ENCODE measurements at regions not wholly inside any gene's neighbourhood (a gene's known extent, or its start where the extent isn't known, plus 50 kb on each side); places are given as distances from the start of the nearest gene placed in this dataset.
A peak's percentile ranks its signal among the peaks of the same experiment; 100 is the strongest.

GRCh38 chr16:85513180-85513579 is 99.9 kb upstream of the GSE1 start:
- H4K5ac ChIP-seq (ENCODE audit: low read length): no peak overlapping the region
- no peaks in the 10 kb centered on the region for H3K79me1 ChIP-seq (ENCODE audit: low read length)
- H2BK120ac ChIP-seq (ENCODE audit: low read depth, low read length): no peak overlapping the region
- H3K27ac ChIP-seq (ENCODE audit: low read depth, low read length): no peak overlapping the region
- DNase-seq: no peak
- H3K9ac ChIP-seq (ENCODE audit: low read length): no peak overlapping the region
- H3K23ac ChIP-seq (ENCODE audit: low read length): no peak overlapping the region
- no peak overlapping the region for H3K4me2 ChIP-seq (ENCODE audit: low read length)
- no peaks in the 10 kb centered on the region for H3K79me2 ChIP-seq (ENCODE audit: control insufficient read depth, insufficient read depth, low read length)
- no peaks in the 10 kb centered on the region for H3K36me3 ChIP-seq (ENCODE audit: control insufficient read depth, insufficient read depth, low read length)
- H3K4ac ChIP-seq (ENCODE audit: low read depth, low read length): no peak overlapping the region
- H3K18ac ChIP-seq (ENCODE audit: low read length): no peak overlapping the region
- H3K4me1 ChIP-seq (ENCODE audit: control insufficient read depth, low read depth, low read length): peaks cover 1% of the 10 kb centered on the region
- H2BK5ac ChIP-seq (ENCODE audit: low read length): no peak overlapping the region
- H3K4me3 ChIP-seq (ENCODE audit: low read length): no peak overlapping the region
- H4K8ac ChIP-seq (ENCODE audit: low read depth, low read length): no peak overlapping the region
- H3K56ac ChIP-seq (ENCODE audit: low read length): peak overlapping the region; percentile 7
- WGBS (ENCODE audit: extremely low coverage, insufficient coverage, low lambda C conversion rate): no CpG with 5 or more reads among the region's 9 CpGs
- H3K27me3 ChIP-seq (ENCODE audit: insufficient read depth, low read length, poor library complexity): no peaks in the 10 kb centered on the region
- H2BK15ac ChIP-seq (replicated peaks; ENCODE audit: low read depth): no peak overlapping the region
- H2AK5ac ChIP-seq (ENCODE audit: low read length): no peak overlapping the region

- H3K56ac ChIP-seq (ENCODE audit: low read length): no peak overlapping the region
- H2BK15ac ChIP-seq (replicated peaks; ENCODE audit: low read depth): no peak overlapping the region
- H3K4me2 ChIP-seq (ENCODE audit: low read length): no peak overlapping the region
- no peaks in the 10 kb centered on the region for H3K79me2 ChIP-seq (ENCODE audit: control insufficient read depth, insufficient read depth, low read length)
- H3K18ac ChIP-seq (ENCODE audit: low read length): no peak overlapping the region
- no peak overlapping the region for H4K5ac ChIP-seq (ENCODE audit: low read length)
- H3K36me3 ChIP-seq (ENCODE audit: control insufficient read depth, insufficient read depth, low read length): no peaks in the 10 kb centered on the region
- H3K27me3 ChIP-seq (ENCODE audit: insufficient read depth, low read length, poor library complexity): no peaks in the 10 kb centered on the region
- H3K79me1 ChIP-seq (ENCODE audit: low read length): no peaks in the 10 kb centered on the region
- H3K27ac ChIP-seq (ENCODE audit: low read depth, low read length): no peak overlapping the region
- no peak overlapping the region for H4K8ac ChIP-seq (ENCODE audit: low read depth, low read length)
- no peak overlapping the region for H3K4me3 ChIP-seq (ENCODE audit: low read length)
- H3K4ac ChIP-seq (ENCODE audit: low read depth, low read length): no peak overlapping the region
- H3K4me1 ChIP-seq (ENCODE audit: control insufficient read depth, low read depth, low read length): peaks cover 1% of the 10 kb centered on the region
- WGBS (ENCODE audit: extremely low coverage, insufficient coverage, low lambda C conversion rate): no CpG with 5 or more reads among the region's 10 CpGs
- no peak overlapping the region for H3K9ac ChIP-seq (ENCODE audit: low read length)
- H3K23ac ChIP-seq (ENCODE audit: low read length): no peak overlapping the region
- H2AK5ac ChIP-seq (ENCODE audit: low read length): no peak overlapping the region
- no peak overlapping the region for H2BK120ac ChIP-seq (ENCODE audit: low read depth, low read length)
- no peak overlapping the region for H2BK5ac ChIP-seq (ENCODE audit: low read length)
- DNase-seq: no peak
These were observed 99.5 kb upstream of the GSE1 start for GRCh38 chr16:85513649-85514048.

- Histone ChIP-seq H3K27ac (ENCODE audit: low read depth, low read length) (no peak overlapping the region), H2BK120ac (ENCODE audit: low read depth, low read length) (no peak overlapping the region), H3K56ac (ENCODE audit: low read length) (no peak overlapping the region), H2AK5ac (ENCODE audit: low read length) (no peak overlapping the region), H2BK5ac (ENCODE audit: low read length) (no peak overlapping the region), H2BK15ac (replicated peaks; ENCODE audit: low read depth) (no peak overlapping the region), H3K4ac (ENCODE audit: low read depth, low read length) (no peak overlapping the region), H3K79me2 (ENCODE audit: control insufficient read depth, insufficient read depth, low read length) (no peaks in the 10 kb centered on the region), H3K4me2 (ENCODE audit: low read length) (no peak overlapping the region), H3K79me1 (ENCODE audit: low read length) (no peaks in the 10 kb centered on the region), H3K27me3 (ENCODE audit: insufficient read depth, low read length, poor library complexity) (no peaks in the 10 kb centered on the region), H3K36me3 (ENCODE audit: control insufficient read depth, insufficient read depth, low read length) (no peaks in the 10 kb centered on the region), H4K5ac (ENCODE audit: low read length) (no peak overlapping the region), H3K18ac (ENCODE audit: low read length) (no peak overlapping the region), H3K9ac (ENCODE audit: low read length) (no peak overlapping the region), H3K23ac (ENCODE audit: low read length) (no peak overlapping the region), H3K4me3 (ENCODE audit: low read length) (no peak overlapping the region), H4K8ac (ENCODE audit: low read depth, low read length) (no peak overlapping the region), H3K4me1 (ENCODE audit: control insufficient read depth, low read depth, low read length) (peaks cover 1% of the 10 kb centered on the region)
- DNase-seq: no peak
- whole genome bisulfite sequencing (ENCODE audit: extremely low coverage, insufficient coverage, low lambda C conversion rate): no CpG with 5 or more reads among the region's 8 CpGs
These were observed 98.9 kb upstream of the GSE1 start for GRCh38 chr16:85514295-85514597.

- H3K18ac ChIP-seq (ENCODE audit: low read length): no peak overlapping the region
- no peak overlapping the region for H2BK15ac ChIP-seq (replicated peaks; ENCODE audit: low read depth)
- H2AK5ac ChIP-seq (ENCODE audit: low read length): no peak overlapping the region
- no peak overlapping the region for H3K4ac ChIP-seq (ENCODE audit: low read depth, low read length)
- no peaks in the 10 kb centered on the region for H3K36me3 ChIP-seq (ENCODE audit: control insufficient read depth, insufficient read depth, low read length)
- H3K56ac ChIP-seq (ENCODE audit: low read length): no peak overlapping the region
- H3K9ac ChIP-seq (ENCODE audit: low read length): no peak overlapping the region
- peak; percentile 74 for DNase-seq
- H2BK120ac ChIP-seq (ENCODE audit: low read depth, low read length): no peak overlapping the region
- H4K8ac ChIP-seq (ENCODE audit: low read depth, low read length): no peak overlapping the region
- H3K79me1 ChIP-seq (ENCODE audit: low read length): no peaks in the 10 kb centered on the region
- H3K4me1 ChIP-seq (ENCODE audit: control insufficient read depth, low read depth, low read length): peaks cover 1% of the 10 kb centered on the region
- no peak overlapping the region for H3K23ac ChIP-seq (ENCODE audit: low read length)
- no peak overlapping the region for H2BK5ac ChIP-seq (ENCODE audit: low read length)
- H4K5ac ChIP-seq (ENCODE audit: low read length): no peak overlapping the region
- no peaks in the 10 kb centered on the region for H3K27me3 ChIP-seq (ENCODE audit: insufficient read depth, low read length, poor library complexity)
- WGBS (ENCODE audit: extremely low coverage, insufficient coverage, low lambda C conversion rate): no CpG with 5 or more reads among the region's 18 CpGs
- no peak overlapping the region for H3K4me2 ChIP-seq (ENCODE audit: low read length)
- H3K27ac ChIP-seq (ENCODE audit: low read depth, low read length): no peak overlapping the region
- H3K4me3 ChIP-seq (ENCODE audit: low read length): no peak overlapping the region
- H3K79me2 ChIP-seq (ENCODE audit: control insufficient read depth, insufficient read depth, low read length): no peaks in the 10 kb centered on the region
These were observed 98.4 kb upstream of the GSE1 start for GRCh38 chr16:85514598-85515318.

- H3K4me1 ChIP-seq (ENCODE audit: control insufficient read depth, low read depth, low read length): peaks cover 1% of the 10 kb centered on the region
- H2BK120ac ChIP-seq (ENCODE audit: low read depth, low read length): no peak overlapping the region
These were observed 97.8 kb upstream of the GSE1 start for GRCh38 chr16:85515319-85515745.

GRCh38 chr16:85515830-85516397 is 97.2 kb upstream of the GSE1 start:
- no peak overlapping the region for H4K5ac ChIP-seq (ENCODE audit: low read length)
- H3K56ac ChIP-seq (ENCODE audit: low read length): no peak overlapping the region
- H2BK5ac ChIP-seq (ENCODE audit: low read length): no peak overlapping the region
- H3K4me3 ChIP-seq (ENCODE audit: low read length): no peak overlapping the region
- no peak overlapping the region for H3K27ac ChIP-seq (ENCODE audit: low read depth, low read length)
- H3K4me2 ChIP-seq (ENCODE audit: low read length): no peak overlapping the region
- H3K79me2 ChIP-seq (ENCODE audit: control insufficient read depth, insufficient read depth, low read length): no peaks in the 10 kb centered on the region
- no peak overlapping the region for H3K4ac ChIP-seq (ENCODE audit: low read depth, low read length)
- H3K36me3 ChIP-seq (ENCODE audit: control insufficient read depth, insufficient read depth, low read length): no peaks in the 10 kb centered on the region
- WGBS (ENCODE audit: extremely low coverage, insufficient coverage, low lambda C conversion rate): no CpG with 5 or more reads among the region's 12 CpGs
- H3K18ac ChIP-seq (ENCODE audit: low read length): peak overlapping the region; percentile 2
- no peak overlapping the region for H2AK5ac ChIP-seq (ENCODE audit: low read length)
- H3K4me1 ChIP-seq (ENCODE audit: control insufficient read depth, low read depth, low read length): peaks cover 1% of the 10 kb centered on the region
- no peak overlapping the region for H3K9ac ChIP-seq (ENCODE audit: low read length)
- H4K8ac ChIP-seq (ENCODE audit: low read depth, low read length): no peak overlapping the region
- H3K27me3 ChIP-seq (ENCODE audit: insufficient read depth, low read length, poor library complexity): no peaks in the 10 kb centered on the region
- DNase-seq: no peak
- H2BK15ac ChIP-seq (replicated peaks; ENCODE audit: low read depth): no peak overlapping the region
- H2BK120ac ChIP-seq (ENCODE audit: low read depth, low read length): no peak overlapping the region
- H3K79me1 ChIP-seq (ENCODE audit: low read length): no peaks in the 10 kb centered on the region
- H3K23ac ChIP-seq (ENCODE audit: low read length): no peak overlapping the region

More at GRCh38 chr16:85515319-85515745, 97.8 kb upstream of the GSE1 start:
- Histone ChIP-seq H3K27ac (ENCODE audit: low read depth, low read length) (no peak overlapping the region), H3K79me2 (ENCODE audit: control insufficient read depth, insufficient read depth, low read length) (no peaks in the 10 kb centered on the region), H3K9ac (ENCODE audit: low read length) (no peak overlapping the region), H3K18ac (ENCODE audit: low read length) (peak overlapping the region; percentile 2), H3K4me2 (ENCODE audit: low read length) (no peak overlapping the region), H3K36me3 (ENCODE audit: control insufficient read depth, insufficient read depth, low read length) (no peaks in the 10 kb centered on the region), H2BK5ac (ENCODE audit: low read length) (no peak overlapping the region), H3K27me3 (ENCODE audit: insufficient read depth, low read length, poor library complexity) (no peaks in the 10 kb centered on the region), H2BK15ac (replicated peaks; ENCODE audit: low read depth) (no peak overlapping the region), H4K5ac (ENCODE audit: low read length) (no peak overlapping the region), H4K8ac (ENCODE audit: low read depth, low read length) (no peak overlapping the region), H3K4me3 (ENCODE audit: low read length) (no peak overlapping the region), H3K23ac (ENCODE audit: low read length) (no peak overlapping the region), H3K79me1 (ENCODE audit: low read length) (no peaks in the 10 kb centered on the region), H2AK5ac (ENCODE audit: low read length) (no peak overlapping the region), H3K56ac (ENCODE audit: low read length) (peak overlapping the region; percentile 31), H3K4ac (ENCODE audit: low read depth, low read length) (no peak overlapping the region)
- no peak for DNase-seq
- no CpG with 5 or more reads among the region's 13 CpGs for WGBS (ENCODE audit: extremely low coverage, insufficient coverage, low lambda C conversion rate)

Measured in mesendoderm (in vitro differentiated cells).